RWPE1 (cell line): ENCODE measurements at regions not wholly inside any gene's neighbourhood (a gene's known extent, or its start where the extent isn't known, plus 50 kb on each side); places are given as distances from the start of the nearest gene placed in this dataset.

ENCODE experiments used
- CTCF ChIA-PET: fragments of 350-600 bp; sonication (Branson Sonifier 250); formaldehyde crosslinking; extraction: SDS; loops from one replicate; lab custom pipeline; 2021; lab: Yijun Ruan, JAX
- POLR2A ChIA-PET: fragments of 400-600 bp; formaldehyde crosslinking; extraction: SDS; loops from one replicate; lab custom pipeline; 2020; ENCODE audit warnings: antibody characterized with exemption; ENCODE audit not compliant: low non-redundant PET; lab: Yijun Ruan, JAX
- DNase-seq: peaks from one replicate; pipeline ENCODE4 v3.0.0; 2012; ENCODE audit warnings: low spot score
- H3K27ac ChIP-seq: fragments of 450-650 bp; 2 replicates; pipeline ENCODE4 v1.5.1; 2017
- CTCF ChIP-seq: fragments of 450-650 bp; conservative IDR thresholded peaks from 2 replicates; pipeline ENCODE4 v1.5.1; 2017; ENCODE audit warnings: low read depth, mild to moderate bottlenecking

GRCh38 chr9:118330191-118330986 lies 626.2 kb downstream of the TLR4 start:
- DNase-seq = no peak
- peak overlapping the region; percentile 27; the same call in 1 of the 2 replicates for H3K27ac ChIP-seq
- TF ChIP-seq CTCF = no peak
- ChIA-PET POLR2A (no interaction called here), CTCF (no interaction called here)

- no peak for TF ChIP-seq CTCF
- H3K27ac ChIP-seq = peak overlapping the region; percentile 67
- ChIA-PET POLR2A (no interaction called here), CTCF (interaction anchor here (0.6 kb wide), 1 partner anchor 1089 kb away, joined by 3 read pairs; no protein-coding TSS in a partner anchor)
- DNase-seq = peak; percentile 83
Observed at GRCh38 chr9:118331622-118332045, 627.4 kb downstream of the TLR4 start.

GRCh38 chr9:118336250-118336942 lies 632.2 kb downstream of the TLR4 start:
- POLR2A ChIA-PET = no interaction called here
- CTCF ChIA-PET = no interaction called here
- no peak overlapping the region for H3K27ac ChIP-seq
- DNase-seq = no peak
- no peak for TF ChIP-seq CTCF

GRCh38 chr9:118336943-118337330 lies 632.7 kb downstream of the TLR4 start:
- TF ChIP-seq CTCF = no peak
- ChIA-PET CTCF (no interaction called here), POLR2A (no interaction called here)
- no peak overlapping the region for H3K27ac ChIP-seq
- DNase-seq = no peak

- DNase-seq = no peak
- CTCF ChIA-PET = no interaction called here
- H3K27ac ChIP-seq = no peak overlapping the region
Observed at GRCh38 chr9:118360036-118360435, 655.8 kb downstream of the TLR4 start.

GRCh38 chr9:118362123-118362522 lies 657.9 kb downstream of the TLR4 start:
- H3K27ac ChIP-seq = no peak overlapping the region
- CTCF ChIA-PET = no interaction called here
- peak; percentile 17 for DNase-seq
- no peak for TF ChIP-seq CTCF
- POLR2A ChIA-PET = no interaction called here

More at GRCh38 chr9:118360036-118360435, 655.8 kb downstream of the TLR4 start:
- POLR2A ChIA-PET = no interaction called here
- no peak for TF ChIP-seq CTCF
